Ishikawa (cell line): ENCODE measurements at regions not wholly inside any gene's neighbourhood (a gene's known extent, or its start where the extent isn't known, plus 50 kb on each side); places are given as distances from the start of the nearest gene placed in this dataset.

Source experiments
- RAD21 ChIP-seq: IDR thresholded peaks from 2 replicates; pipeline ENCODE4 v1.6.1; 2012; ENCODE audit warnings: low read depth
- TAF1 ChIP-seq: IDR thresholded peaks from 2 replicates; pipeline ENCODE4 v1.6.1; 2012; ENCODE audit warnings: low read depth, mild to moderate bottlenecking
- TF ChIP-seq, protein P1 (sequence below): IDR thresholded peaks from 2 replicates; pipeline ENCODE4 v1.6.1; 2012

DNA sequence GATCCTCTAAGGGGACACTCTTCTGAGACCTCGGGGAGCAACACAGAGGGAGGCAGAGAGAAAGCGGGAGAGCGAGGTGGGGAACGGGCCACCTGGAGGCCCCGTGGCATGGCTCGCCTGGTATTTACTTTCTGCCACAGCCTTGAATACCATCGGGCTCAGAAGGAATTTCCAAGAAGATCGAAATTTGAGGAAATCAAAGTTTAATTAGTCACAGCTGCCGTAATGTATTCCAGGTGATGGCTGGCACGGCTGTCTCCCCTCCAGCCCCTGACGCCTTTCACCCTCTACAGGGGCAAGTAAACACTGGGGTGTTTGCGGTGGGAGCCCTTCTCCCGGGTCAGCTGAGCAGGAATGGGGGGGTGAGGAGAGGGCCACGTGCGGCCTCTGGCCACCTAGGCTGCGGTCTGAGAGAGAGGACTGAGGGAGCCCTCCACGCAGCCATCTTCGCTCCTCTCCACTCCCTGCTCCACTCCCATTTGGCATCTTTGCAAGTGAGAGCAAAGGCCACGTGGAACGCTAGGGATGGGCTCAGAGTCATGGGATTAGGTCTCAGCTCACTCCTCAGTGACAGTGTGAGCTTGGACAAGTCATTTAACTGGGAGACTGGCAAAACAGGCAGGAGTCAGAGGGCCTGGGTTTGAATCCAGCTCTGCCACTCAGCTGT, 125.2 kb downstream of the SYF2 start:
- TF ChIP-seq TAF1 = no peak
- TF ChIP-seq RAD21 = no peak
- TF ChIP-seq, protein P1, sequence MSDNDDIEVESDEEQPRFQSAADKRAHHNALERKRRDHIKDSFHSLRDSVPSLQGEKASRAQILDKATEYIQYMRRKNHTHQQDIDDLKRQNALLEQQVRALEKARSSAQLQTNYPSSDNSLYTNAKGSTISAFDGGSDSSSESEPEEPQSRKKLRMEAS = no peak
